PFSK-1 (cell line): ENCODE measurements at regions not wholly inside any gene's neighbourhood (a gene's known extent, or its start where the extent isn't known, plus 50 kb on each side); places are given as distances from the start of the nearest gene placed in this dataset.

Experiments
- FOXP2 ChIP-seq: optimal IDR thresholded peaks from 2 replicates; pipeline ENCODE3; 2011; ENCODE audit warnings: borderline replicate concordance, control low read depth, inconsistent platforms; ENCODE audit not compliant: insufficient read depth; ENCODE audit errors: extremely low read length, extremely low read depth
- POLR2AphosphoS5 ChIP-seq: IDR thresholded peaks from 2 replicates; pipeline ENCODE4 v1.6.1; 2012; ENCODE audit warnings: low read depth, mild to moderate bottlenecking, control low read depth, low read length, moderate library complexity
- REST ChIP-seq, 2 experiments: IDR thresholded peaks; 2 replicates each; pipeline versions ENCODE4 v1.6.1 to v1.8.0; 2011 to 2012; ENCODE audit warnings: low read depth in 2 of 2, low read length in 2 of 2, control low read depth in 1 of 2, inconsistent platforms in 1 of 2, mild to moderate bottlenecking in 1 of 2, moderate library complexity in 1 of 2; ENCODE audit not compliant: insufficient read depth in 1 of 2
- SIN3A ChIP-seq: IDR thresholded peaks from 2 replicates; pipeline ENCODE4 v1.6.1; 2012; ENCODE audit warnings: mild to moderate bottlenecking, low read length, moderate library complexity, borderline replicate concordance; ENCODE audit not compliant: insufficient read depth
- TAF1 ChIP-seq: IDR thresholded peaks from 2 replicates; pipeline ENCODE4 v1.6.1; 2012; ENCODE audit warnings: low read length, control low read depth, borderline replicate concordance; ENCODE audit not compliant: insufficient read depth

- TF ChIP-seq SIN3A, result no peak
- TF ChIP-seq POLR2AphosphoS5, result no peak
- no peak for TF ChIP-seq TAF1
- TF ChIP-seq REST (IDR thresholded peaks at IDR 0.05; ENCODE audit: insufficient read depth in 1 of 2, low read depth in 2 of 2, low read length in 2 of 2), result no peak
- no peak for TF ChIP-seq FOXP2
Observed at GRCh38 chr2:195513119-195513518, 143.9 kb upstream of the SLC39A10 start.

- TF ChIP-seq TAF1, result no peak
- no peak for TF ChIP-seq REST (IDR thresholded peaks at IDR 0.05; ENCODE audit: insufficient read depth in 1 of 2, low read depth in 2 of 2, low read length in 2 of 2)
- no peak for TF ChIP-seq SIN3A
- no peak for TF ChIP-seq POLR2AphosphoS5
- TF ChIP-seq FOXP2, result no peak
Observed at GRCh38 chr2:195509551-195509950, 147.5 kb upstream of the SLC39A10 start.

- TF ChIP-seq REST (IDR thresholded peaks at IDR 0.05; ENCODE audit: insufficient read depth in 1 of 2, low read depth in 2 of 2, low read length in 2 of 2) (no peak), POLR2AphosphoS5 (no peak), SIN3A (no peak), FOXP2 (no peak), TAF1 (no peak)
Observed at GRCh38 chr2:195508139-195508455, 148.9 kb upstream of the SLC39A10 start.

GRCh38 chr2:195507447-195508138, 149.4 kb upstream of the SLC39A10 start:
- no peak for TF ChIP-seq SIN3A
- TF ChIP-seq TAF1, result no peak
- TF ChIP-seq POLR2AphosphoS5, result no peak
- TF ChIP-seq REST (IDR thresholded peaks at IDR 0.05; ENCODE audit: insufficient read depth in 1 of 2, low read depth in 2 of 2, low read length in 2 of 2), result no peak
- TF ChIP-seq FOXP2, result no peak

- TF ChIP-seq REST (IDR thresholded peaks at IDR 0.05; ENCODE audit: insufficient read depth in 1 of 2, low read depth in 2 of 2, low read length in 2 of 2), result no peak
- no peak for TF ChIP-seq SIN3A
- no peak for TF ChIP-seq TAF1
- no peak for TF ChIP-seq POLR2AphosphoS5
- no peak for TF ChIP-seq FOXP2
Observed at GRCh38 chr2:195505701-195506100, 151.3 kb upstream of the SLC39A10 start.
